ENCODE measurements at regions not wholly inside any gene's neighbourhood (a gene's known extent, or its start where the extent isn't known, plus 50 kb on each side); places are given as distances from the start of the nearest gene placed in this dataset.

DNA sequence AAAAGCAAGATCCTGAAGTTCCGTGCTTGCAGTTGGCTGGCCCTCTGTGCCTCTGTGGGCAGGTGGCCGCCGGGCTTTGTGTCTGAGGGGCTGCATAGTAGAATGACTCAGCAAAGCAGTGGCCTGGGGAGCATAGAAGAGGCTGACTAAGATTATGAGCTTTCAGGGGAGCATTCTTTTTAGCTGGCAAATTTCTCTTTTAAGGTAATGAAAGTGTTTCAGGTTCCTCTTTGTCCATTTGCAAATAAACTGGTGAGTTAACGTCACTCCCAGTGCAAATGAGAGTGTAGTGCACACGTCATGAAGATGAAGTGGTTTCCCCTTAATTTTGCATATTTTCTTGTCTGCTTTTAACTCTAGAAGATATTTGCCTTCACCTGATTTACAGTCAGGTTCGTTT lies 98.6 kb downstream of the BCL2L11 start:
- DNase-seq, result no peak

GRCh38 chr2:111219734-111220505 lies 99.2 kb downstream of the BCL2L11 start:
- DNase-seq, result no peak

- DNase-seq, result no peak
Observed at GRCh38 chr2:111220962-111221361, 100.2 kb downstream of the BCL2L11 start.

DNA sequence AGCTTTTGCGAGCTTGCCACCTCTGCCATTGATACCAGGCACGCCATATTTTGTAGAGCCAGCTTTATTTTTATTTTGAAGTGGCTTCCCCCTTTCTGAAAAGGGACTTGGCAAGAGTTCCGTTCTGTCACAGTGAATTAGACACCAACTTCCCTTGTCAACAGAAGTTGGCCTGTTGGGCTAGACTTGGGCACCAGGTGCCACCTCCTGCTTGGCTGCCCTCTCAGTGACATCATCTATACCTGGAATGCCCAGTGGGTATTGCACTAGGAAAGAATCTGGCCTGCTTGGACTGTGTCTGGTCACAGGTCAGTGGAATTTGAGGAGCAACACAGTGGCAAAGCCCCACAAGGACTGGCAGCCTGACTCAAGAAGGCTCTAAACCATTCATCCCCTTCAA lies 101.0 kb downstream of the BCL2L11 start:
- no peak for DNase-seq

GRCh38 chr2:111222204-111222866 lies 101.6 kb downstream of the BCL2L11 start:
- no peak for DNase-seq

DNA sequence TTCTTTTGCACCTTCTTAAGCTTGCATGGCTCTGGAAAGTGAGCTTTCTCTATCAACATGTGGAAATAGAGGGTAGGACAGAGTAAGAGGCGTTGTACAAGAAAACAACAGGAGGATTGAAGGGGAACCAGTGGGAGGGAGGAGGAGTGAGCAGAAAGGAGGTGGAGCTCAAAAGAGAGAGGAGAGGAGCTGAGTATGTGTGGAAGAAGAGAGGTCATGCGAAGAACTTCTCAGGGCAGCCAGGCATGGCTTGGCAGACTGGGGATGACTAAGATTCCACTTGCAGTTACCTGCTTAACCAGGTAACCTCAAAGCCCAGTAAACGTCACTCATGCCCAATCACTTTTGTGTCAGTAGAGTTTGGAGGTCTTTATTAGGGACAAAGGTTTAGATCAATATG lies 105.1 kb downstream of the BCL2L11 start:
- no peak for DNase-seq

DNA sequence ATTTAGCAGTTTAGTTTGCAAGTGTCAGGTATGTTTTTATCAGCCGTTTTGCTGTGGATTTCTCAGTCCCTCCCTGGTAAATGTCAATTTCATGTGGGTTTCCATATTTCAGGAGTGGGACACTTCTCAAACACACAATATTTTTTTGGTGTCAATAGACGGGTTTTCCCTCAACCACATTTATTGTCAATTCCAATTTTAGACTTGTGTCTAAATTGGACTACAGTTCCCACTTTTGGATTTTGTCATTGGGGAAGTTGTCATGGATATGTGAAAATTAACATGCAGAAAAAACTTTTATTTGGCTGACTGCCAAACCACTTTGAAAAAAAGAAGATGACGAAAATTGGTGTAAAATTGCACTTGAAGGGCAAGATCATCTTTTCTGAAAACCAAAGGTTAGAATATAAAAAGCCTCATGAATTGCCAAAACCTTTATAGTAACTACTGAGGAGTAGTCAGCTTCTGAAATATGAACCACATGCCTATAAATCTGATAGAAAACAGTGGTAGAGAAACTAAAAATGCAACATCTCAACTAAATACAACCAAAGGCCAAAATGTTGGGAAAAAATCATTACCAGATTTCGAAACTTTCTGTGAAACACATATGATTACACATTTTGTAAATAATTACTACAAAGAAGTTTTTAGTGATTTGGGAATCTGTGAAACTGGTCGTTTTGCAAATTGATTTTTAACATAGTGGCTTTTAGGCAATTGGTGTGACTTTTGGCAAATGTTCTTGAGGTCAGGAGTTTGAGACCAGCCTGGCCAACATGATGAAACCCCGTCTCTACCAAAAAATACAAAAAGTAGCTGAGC lies 106.4 kb downstream of the BCL2L11 start:
- no peak for DNase-seq

GRCh38 chr2:111227716-111228141 lies 107.0 kb downstream of the BCL2L11 start:
- peak; percentile 39 for DNase-seq

DNA sequence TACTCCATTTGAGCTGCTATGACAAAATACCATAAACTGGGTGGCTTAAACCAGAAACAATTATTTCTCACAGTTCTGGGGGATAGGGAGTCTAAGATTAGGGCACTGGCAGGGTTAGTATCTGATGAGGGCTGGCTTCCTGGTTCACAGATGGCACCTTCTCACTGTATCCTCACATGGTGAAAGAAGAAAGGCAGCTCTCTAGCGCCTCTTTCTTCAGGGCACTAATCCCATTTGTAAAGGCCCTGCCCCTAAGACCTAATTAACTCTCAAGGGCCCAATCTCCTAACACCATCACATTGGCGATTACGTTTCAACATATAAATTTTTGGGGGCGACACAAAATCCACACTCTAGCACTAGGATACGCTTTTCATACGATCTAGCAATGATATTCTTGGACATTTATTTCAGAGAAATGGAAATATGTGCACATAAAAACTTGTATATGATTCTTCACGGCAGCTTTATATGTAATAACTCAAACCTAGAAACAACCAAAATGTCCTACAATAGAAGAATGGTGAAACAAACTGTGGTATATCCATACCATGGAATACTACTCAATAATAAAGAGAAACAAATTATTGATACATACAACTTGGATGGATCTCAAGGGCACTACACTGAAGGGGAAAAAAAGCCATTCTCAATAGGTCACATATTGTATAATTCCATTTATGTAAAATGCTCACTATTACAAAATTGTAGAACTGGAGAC lies 111.0 kb downstream of the BCL2L11 start:
- no peak for DNase-seq

DNA sequence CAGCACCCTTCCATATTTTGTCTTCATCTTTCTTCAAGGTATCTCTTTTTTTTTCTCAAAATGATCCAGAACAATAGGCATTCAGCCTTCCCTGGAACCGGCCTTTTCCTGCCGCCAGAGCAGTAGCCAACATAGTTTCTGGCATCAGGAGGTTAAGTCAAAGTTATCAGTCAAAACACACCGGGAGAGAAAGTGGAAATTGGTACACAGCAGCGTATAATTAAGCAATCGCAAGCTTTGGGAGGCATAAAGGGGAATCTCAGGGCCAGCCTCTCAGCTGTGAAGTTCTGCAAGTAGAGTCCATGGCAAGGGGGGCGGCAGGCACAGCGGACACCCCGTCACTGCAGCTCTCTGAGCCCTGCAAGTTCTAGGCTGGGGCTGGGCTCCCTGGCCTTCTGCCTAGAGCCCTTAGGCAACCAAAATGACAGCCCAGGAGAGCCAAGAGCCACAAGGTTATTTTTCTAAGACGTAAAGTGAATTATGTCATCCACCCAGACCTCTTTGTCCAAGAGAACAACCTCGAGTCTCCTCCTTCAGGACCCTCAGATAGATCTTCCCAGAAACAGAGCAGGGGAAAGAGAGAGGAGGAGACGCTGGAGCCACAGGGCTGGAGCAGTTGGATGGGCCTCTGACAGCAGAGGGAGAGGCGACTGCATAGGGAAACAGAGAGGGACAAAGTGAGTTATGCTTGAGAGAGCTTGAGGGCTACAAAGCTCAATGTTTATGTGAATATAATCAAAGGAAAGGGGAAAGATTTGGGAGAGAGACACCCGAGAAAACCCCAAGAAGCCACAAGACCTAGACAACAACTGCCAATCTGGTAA lies 114.7 kb downstream of the BCL2L11 start:
- no peak for DNase-seq

- DNase-seq, result no peak
Observed at GRCh38 chr2:111236025-111236424, 115.3 kb downstream of the BCL2L11 start.

- DNase-seq, result no peak
Observed at GRCh38 chr2:111238296-111238695, 117.6 kb downstream of the BCL2L11 start.

GRCh38 chr2:111239107-111239506 lies 118.4 kb downstream of the BCL2L11 start:
- DNase-seq, result no peak

GRCh38 chr2:111239581-111240249 lies 119.0 kb downstream of the BCL2L11 start:
- DNase-seq, result no peak

- DNase-seq, result no peak
Observed at GRCh38 chr2:111243295-111243694, 122.6 kb downstream of the BCL2L11 start.

DNA sequence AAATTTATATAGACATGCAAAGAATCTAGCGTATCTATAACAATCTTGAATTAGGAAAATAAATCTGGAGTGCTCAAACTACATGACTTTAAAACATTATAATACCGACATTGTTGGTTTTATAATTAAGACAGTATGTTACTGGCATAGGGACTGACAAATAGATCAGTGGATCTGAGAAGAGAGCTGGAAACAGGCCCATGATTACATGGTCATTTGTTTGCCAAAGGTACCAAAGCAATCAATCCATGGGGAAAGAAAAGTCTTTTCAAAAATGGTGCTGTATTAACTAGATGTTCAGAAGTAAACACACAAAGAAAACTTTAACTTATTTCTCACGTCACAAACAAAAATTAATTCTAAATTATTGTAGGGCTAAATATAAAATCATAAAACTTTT lies 124.2 kb downstream of the BCL2L11 start:
- no peak for DNase-seq

GRCh38 chr2:111246620-111247061 lies 125.9 kb downstream of the BCL2L11 start:
- DNase-seq, result no peak

GRCh38 chr2:111247491-111247890 lies 126.8 kb downstream of the BCL2L11 start:
- DNase-seq, result no peak

- DNase-seq, result no peak
Observed at GRCh38 chr2:111249806-111250205, 129.1 kb downstream of the BCL2L11 start.

- DNase-seq, result no peak
Observed at GRCh38 chr2:111250448-111251030, 129.8 kb downstream of the BCL2L11 start.

- no peak for DNase-seq
Observed at GRCh38 chr2:111251711-111252110, 131.0 kb downstream of the BCL2L11 start.
